ENCODE measurements at regions not wholly inside any gene's neighbourhood (a gene's known extent, or its start where the extent isn't known, plus 50 kb on each side); places are given as distances from the start of the nearest gene placed in this dataset.
"Not testable (repeated sequence)": the region's sequence is repeated elsewhere in the genome, so short reads cannot be mapped to it uniquely, and the experiment has no call there.

GRCh38 chr4:163077680-163078079 lies 89.0 kb downstream of the NAF1 start:
- no peak for DNase-seq (ENCODE audit: low read depth)

DNA sequence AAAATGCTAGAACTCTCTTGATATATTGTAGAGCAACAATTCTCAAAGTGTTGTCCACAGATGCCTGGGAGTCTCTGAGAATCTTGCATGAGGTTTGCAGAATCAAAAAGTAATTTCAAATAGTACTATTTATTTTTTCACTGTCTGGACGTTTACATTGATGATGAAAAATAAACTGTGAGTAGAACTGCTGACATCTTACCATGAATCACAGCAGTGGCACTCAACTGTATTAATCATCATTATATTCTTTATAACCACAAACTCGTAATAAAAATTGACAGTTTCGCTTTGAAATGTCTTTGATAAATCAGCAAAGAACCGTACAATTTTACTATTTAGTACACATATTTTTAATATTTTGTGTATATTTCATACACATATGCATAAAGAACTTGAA lies 94.5 kb downstream of the NAF1 start:
- DNase-seq (ENCODE audit: low read depth) = no peak

- DNase-seq (ENCODE audit: low read depth) = no peak
Measured at GRCh38 chr4:163071308-163071707, 95.4 kb downstream of the NAF1 start.

DNA sequence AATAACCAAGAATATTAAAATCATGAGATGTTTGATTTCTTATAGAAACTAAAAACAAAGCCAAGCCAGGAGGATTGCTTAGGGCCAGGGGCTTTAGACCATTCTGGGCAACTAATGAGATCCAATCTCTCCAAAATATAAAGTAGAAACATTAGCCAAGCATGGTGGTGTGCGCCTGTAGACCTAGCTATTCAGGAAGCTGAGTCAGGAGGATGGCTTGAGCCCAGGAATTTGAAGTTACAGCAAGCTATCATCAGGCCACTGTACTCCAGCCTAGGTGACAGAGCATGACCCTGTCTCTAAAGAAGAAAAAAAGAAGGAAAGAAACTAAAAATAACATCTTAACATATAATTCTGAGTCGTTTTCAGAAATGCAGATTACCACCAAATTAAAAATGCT lies 96.7 kb downstream of the NAF1 start:
- no peak for DNase-seq (ENCODE audit: low read depth)

GRCh38 chr4:163063891-163064290 lies 102.8 kb downstream of the NAF1 start:
- peak; percentile 68 for DNase-seq (ENCODE audit: low read depth)

DNA sequence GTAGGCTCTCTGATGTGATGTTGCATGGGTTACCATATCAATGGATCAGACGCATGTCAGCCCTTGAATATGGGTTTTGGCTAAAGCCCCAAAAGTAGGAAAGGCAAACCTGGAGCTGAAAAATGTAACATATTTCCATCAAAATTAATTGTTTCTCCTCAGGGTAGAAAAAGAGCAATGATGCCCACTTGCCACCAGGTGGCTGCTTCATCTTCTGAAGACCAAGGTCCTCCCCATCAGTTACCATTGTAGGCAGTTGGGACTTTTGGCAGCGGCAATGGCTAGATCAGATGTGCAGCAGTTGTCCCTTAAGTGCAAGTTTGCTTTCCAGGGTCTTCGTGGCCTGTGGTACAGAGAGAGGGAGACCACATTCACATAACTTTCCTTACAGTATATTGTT lies 118.2 kb downstream of the NAF1 start:
- DNase-seq (ENCODE audit: low read depth) = peak; percentile 21

DNA sequence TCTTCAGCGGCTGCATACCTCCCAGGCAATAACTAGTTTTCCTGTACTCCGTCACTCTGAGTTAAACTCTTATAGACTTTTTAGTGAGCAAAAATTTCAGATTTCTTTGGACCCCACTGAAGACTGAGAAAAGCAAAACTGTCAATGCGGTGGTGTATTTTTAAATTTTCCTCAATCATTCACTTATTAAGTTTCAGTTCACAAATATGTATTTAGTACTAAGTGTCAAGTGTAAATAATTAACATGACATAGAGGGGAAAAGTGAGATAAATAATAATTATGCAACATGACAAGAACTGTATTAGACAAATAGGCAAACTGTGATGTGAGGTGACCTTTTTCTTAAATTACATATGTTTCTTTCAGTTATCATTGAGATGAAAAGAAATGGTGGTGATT lies 124.4 kb downstream of the NAF1 start:
- no peak for DNase-seq (ENCODE audit: low read depth)

DNA sequence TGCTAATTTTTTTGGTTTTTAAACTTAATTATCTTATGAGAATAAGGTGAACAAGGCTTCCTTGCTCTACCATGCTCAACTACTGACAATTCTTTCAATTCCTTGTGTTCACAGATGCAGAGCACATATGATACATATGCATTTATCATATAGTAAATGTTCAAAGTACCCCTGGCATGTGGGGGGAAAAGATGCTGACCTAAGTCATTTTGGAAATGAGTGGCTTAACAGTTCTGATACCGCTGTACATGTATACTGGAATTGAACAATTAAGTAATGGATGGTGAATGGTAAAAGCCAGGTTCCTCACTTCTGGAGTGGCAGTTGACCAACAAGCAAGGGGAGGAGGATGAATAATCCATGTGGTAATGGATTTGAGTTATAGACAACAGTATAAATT lies 149.6 kb downstream of the NAF1 start:
- DNase-seq (ENCODE audit: low read depth) = no peak

DNA sequence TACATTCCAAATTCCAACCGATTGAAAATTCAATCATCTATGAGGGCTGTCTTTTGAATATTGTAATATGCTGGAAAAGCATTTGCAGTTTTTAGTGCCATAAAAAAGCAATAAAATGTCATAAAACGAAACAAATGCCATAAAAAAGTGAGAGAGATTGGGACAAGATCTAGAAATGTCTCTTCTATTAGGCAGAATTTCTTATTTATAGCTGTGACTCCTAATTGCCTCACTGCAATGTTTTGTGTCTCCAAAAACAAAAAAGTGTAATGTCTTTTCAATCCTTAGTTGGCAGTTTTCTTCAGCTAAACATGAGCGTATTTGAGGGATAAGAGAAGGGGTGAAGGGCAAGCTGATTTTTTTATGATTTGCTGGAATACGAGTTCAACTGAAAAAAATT lies 153.9 kb downstream of the NAF1 start:
- no peak for DNase-seq (ENCODE audit: low read depth)

DNA sequence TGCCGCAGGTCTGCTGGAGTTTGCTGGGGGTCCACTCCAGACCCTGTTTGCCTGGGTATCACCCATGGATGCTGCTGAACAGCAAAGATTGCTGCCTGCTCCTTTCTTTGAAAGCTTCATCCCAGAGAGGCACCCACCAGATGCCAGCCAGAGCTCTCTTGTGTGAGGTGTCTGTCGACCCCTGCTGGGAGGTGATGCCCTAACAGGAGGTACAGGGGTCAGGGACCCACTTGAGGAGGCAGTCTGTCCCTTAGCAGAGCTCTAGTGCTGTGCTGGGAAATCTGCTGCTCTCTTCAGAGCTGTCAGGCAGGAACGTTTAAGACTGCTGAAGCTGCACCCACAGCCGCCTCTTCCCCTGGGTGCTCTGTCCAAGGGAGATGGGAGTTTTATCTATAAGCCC lies 162.7 kb downstream of the NAF1 start:
- no peak for DNase-seq (ENCODE audit: low read depth)

DNA sequence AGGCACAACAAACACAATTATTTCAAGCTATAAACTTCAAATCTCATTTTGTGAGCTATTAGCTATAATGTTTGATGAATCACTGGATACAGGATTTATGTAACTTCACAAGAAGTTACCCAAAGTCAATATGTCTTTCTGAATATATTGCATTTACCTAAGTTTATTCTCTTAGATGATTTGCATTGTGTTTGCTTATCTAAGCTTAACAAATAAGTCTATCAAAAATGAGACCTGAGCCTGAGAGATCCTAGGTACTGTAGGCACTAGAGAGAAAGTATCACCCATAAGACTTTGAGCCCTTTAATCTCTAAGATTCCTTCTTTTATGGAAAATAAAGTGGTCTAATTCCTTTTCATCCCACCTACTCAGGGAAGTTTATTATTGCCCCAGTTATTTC lies 178.2 kb downstream of the NAF1 start:
- no peak for DNase-seq (ENCODE audit: low read depth)

DNA sequence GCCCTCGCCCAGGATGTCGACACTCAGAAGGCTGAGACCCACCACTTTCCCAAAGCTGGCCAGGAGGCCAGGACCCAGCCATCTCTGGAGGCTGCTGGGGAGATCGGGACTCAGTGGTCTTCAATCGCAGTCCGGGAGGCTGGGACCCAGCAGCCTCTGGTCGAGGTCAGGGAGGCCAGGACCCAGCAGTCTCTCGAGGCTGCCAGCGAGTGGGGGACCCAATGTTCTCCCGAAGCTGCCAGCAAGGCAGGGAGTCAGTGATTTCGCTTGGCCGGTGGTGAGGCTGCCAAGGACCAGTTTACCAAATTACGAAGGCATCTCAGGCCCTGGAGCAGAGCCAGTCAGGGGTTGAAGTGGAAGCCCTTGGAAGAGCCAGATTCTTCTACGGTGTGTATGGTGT lies 181.6 kb downstream of the NAF1 start:
- no peak for DNase-seq (ENCODE audit: low read depth)

- DNase-seq (ENCODE audit: low read depth) = no peak
Measured at GRCh38 chr4:162984621-162985020, 182.1 kb downstream of the NAF1 start.

DNA sequence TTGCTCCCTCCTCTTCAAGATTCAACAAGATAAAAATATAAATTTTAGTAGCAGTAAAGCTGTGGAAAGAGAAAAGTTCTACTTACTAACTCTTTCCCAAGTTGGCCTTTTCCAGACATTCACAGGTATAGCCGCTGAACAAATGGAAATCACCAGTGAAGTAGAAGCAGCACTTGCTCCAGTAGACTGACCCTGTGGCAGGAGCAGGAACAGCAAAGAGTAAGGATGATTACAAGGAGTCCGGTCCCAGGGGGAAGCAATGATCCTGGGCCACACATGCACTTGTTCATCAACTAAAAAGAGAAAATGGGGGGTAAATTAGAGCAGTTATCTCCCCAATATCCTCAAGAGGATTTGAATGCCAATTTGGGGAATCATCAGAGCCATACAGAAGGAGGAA lies 184.9 kb downstream of the NAF1 start:
- no peak for DNase-seq (ENCODE audit: low read depth)

- DNase-seq (ENCODE audit: low read depth) = no peak
Measured at GRCh38 chr4:162978398-162978797, 188.3 kb downstream of the NAF1 start.

DNA sequence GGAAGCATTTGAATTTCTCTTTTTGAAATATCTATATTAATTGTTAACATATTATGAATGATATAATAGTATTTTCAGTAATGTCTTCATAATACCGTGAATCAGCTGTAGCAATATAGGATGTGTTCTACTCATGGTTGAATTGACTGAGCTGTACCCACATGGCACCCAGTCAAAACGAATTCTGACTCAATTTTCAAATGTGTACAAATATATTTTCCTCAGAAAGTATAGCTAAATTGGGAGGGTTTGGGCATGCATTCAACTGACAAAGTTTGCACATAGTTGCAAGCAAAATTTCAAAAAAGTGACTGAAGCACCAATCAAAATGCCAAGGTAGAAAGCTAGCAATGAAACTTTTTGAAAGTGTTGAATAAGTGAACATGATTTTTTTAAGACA lies 188.9 kb downstream of the NAF1 start:
- DNase-seq (ENCODE audit: low read depth) = no peak

DNA sequence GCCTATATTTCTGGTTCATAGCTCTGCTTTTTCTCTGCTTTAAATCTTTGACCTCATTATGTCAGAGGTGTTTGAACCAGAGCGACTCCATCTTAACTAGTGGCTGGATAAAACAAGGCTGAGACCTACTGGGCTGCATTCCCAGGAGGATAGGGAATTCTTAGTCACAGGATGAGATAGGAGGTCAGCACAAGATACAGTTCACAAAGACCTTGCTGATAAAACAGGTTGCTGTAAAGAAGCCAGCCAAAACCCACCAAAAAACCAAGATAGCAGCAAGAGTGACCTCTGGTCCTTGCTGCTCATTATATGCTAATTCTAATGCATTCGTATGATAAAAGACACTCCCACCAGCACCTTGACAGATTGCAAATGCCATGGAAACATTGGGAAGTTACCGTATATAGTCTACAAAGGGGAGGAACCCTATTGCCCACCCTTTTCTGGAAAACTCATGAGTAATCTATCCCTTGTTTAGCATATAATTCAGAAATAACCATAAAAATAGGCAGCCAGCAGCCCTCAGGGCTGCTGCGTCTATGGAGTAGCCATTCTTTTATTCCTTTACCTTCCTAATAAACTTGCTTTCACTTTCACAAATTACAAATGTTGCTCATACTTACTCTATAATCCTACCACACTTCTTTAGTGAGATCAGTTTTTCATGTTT lies 193.9 kb downstream of the NAF1 start:
- DNase-seq (ENCODE audit: low read depth) = no peak

- no peak for DNase-seq (ENCODE audit: low read depth)
Measured at GRCh38 chr4:162969194-162969593, 197.5 kb downstream of the NAF1 start.

DNA sequence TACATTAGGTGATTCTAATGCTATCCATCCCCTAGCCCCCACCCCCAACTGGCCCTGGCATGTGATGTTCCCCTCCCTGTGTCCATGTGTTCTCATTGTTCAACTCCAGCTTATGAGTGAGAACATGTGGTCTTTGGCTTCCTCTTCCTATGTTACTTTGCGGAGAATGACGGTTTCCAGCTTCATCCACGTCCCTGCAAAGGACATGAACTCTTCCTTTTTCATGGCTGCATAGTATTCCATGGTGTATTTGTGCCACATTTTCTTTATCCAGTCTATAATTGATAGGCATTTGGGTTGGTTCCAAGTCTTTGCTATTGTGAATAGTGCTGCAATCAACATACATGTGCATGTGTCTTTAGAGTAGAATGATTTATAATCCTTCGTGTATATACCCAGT lies 200.7 kb downstream of the NAF1 start:
- DNase-seq (ENCODE audit: low read depth) = not testable (repeated sequence)

DNA sequence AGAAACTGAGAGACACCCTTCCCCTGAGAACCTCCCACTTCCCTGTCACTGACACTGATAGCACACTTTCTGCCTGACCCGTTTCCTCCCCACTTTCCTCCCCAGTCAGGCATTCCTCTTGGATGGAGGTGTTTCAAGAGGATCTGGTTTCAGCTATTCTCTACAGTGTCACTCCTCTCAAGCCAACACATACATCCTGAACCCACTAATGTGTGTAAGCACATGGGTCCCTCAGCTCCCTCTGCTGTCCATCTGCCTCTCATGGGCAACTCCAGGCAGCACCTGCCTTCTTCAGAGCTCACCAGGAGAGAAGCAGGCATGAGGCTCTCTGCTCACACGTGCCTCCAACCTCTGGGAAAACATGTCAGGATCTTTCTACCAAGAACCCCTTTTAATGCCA lies 207.6 kb downstream of the NAF1 start:
- DNase-seq (ENCODE audit: low read depth) = no peak

DNA sequence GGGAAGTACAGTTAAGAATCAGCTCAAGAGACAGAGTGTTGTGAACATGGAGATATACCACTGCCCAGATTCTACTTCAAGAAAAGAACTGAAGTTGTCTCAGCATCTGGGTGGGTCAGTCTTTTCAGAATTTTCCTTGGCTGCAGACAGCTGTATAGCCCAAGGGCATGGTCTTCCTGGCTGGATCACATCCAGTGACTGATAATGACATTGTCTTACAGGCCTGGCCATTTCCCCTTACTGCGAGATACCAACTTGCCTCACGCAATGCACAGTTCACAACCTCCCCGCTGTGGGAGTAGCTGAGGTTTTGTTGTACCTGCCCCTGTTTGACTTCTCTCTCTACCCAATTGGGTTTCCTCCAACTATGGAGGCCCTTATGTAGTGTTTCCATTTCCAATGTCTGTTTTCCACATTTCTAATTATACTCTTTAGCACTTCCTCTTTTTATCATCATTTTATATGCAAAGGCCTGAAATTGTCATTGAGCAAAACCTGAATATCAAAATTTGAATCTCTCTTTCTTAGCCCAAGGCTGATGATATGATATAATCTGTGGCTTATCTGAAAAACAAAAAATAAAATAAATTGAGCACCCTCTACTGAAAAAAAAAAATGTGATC lies 209.1 kb downstream of the NAF1 start:
- DNase-seq (ENCODE audit: low read depth) = no peak

DNA sequence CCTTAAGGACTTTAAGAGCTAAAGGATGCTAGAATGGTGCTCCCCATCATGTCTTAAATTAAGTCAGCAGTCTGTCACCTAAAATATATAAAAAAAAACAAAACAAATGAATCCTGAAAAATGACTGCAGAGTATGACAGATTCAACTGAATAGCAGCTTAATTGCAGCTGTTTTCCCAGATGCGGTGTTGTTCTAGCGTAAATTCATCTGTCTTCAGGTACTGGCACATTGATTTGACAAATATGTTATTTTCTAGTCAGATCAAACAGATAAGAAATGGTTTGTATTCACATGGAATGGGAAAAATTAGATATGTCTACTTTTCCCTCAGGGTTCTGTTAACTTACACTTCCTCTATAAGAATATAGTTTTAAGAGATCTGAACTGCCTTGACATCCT lies 211.7 kb downstream of the NAF1 start:
- no peak for DNase-seq (ENCODE audit: low read depth)

- peak; percentile 9 for DNase-seq (ENCODE audit: low read depth)
Measured at GRCh38 chr4:162952232-162952631, 214.5 kb downstream of the NAF1 start.

DNA sequence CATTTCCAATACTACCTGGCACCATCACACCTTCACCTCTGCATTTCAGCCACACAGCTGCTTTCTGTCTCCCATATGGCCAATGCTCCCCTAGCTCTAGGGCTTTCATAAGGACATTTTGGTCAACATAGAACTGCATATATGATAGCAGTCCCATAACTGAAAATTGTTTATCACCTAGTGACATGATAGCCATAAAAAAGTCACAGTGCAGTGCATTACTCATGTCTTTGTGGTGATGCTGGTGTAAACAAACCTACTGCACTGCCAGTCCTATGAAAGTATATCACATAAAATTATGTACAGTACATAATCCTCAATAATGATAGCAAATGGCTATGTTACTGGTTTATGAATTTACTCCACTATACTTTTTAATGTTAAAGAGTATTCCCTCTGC lies 221.0 kb downstream of the NAF1 start:
- no peak for DNase-seq (ENCODE audit: low read depth)

Measured in LHCN-M2 (cell line).